Left forelimb (tissue), 1 donor: ENCODE measurements at regions not wholly inside any gene's neighbourhood (a gene's known extent, or its start where the extent isn't known, plus 50 kb on each side); places are given as distances from the start of the nearest gene placed in this dataset.

Source experiments
- DNase-seq: peaks from one replicate; pipeline ENCODE4 v3.0.0-alpha.2; 2018; ENCODE audit warnings: low spot score

DNA sequence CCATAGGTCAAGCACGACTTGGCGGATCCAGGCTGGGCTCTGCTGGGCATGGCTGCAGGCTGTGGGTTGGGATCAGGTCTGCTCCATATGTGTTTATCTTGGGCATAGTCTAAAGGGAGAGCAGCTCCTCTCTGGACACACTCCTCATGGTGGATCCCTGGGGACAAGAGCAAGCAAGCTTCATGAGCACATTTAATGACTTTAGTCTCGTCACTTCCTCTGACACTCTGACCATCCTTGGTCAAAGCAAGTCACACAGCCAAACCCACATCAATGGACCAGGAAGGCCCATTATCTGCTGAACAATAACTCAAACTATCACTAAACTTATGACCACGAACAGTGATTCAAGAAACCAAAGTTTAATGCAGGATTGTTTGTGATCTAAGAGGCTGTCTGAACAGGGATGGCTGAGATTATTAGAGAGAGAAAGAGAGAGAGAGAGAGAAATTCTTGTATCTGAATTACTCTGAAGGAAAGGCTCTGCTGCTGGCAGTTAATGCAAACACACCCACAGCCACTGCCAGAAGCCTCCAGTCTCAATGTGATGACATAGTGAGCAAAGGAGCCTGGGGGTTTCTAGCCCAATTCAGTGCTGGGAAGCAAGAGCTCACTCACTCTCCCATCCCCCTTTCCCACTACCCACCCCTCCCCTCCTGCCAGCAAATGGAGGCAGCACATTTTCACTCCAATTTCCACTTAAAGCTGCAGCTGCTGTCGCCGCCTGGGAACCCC is 490.2 kb upstream of the SULF2 start:
- DNase-seq = peak; percentile 70

GRCh38 chr20:48273843-48274242 is 488.6 kb upstream of the SULF2 start:
- peak; percentile 18 for DNase-seq

GRCh38 chr20:48270885-48271284 is 485.6 kb upstream of the SULF2 start:
- peak; percentile 42 for DNase-seq

DNA sequence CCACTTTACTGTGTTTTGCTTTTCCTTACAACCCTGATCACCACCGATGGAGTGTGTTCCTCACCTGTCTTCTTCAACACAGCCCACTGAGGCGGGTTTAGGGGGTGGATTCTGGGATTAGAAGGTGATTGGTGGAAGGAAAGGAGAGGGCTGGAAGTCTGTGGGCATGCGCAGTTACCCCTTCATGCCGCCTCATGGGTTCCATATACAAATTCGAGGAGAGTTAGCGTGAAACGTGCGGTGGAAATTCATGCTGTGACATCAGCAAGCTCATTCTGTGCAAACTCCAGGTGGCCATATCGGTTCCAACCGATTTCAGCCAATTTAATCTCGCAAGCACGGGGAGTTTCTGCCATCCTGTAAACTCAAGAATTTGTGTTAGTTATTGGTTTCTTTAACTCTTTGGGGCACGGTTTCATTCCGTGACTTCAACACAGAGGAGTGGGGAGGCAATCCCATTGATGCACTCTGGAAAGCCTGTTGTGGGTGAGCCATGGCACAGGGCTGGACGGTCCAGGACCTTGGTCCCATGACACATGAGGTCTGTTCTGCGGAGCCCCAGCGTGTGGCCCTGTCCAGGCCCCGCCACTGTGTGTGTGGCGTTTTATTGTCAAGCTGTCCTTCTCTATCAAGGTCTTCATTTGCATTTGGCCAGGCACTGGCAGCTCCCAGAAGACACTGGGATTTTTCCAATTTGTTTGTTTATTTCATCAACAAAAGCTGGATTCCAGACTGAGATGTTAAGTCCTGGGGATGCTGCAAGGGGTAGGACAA is 482.8 kb upstream of the SULF2 start:
- peak; percentile 20 for DNase-seq

DNA sequence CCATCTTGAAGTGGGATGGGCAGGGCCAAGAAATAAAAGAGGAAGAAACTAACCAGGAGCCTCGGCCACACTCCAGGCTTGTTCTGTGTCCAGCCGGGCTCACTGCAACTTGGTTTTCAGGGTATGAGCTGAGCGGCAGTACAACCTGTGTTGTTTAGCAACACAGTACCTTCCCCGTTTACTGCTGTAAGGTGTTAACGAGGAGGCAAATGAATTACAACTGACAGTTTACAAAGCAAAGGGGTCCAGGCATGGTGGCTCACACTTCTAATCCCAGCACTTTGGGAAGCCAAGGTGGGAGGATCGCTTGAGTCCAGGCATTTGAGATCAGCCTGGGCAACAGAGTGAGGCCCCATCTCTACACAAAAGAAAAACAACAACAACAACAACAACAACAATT is 481.3 kb upstream of the SULF2 start:
- peak; percentile 12 for DNase-seq

GRCh38 chr20:48265791-48266190 is 480.5 kb upstream of the SULF2 start:
- peak; percentile 28 for DNase-seq

- DNase-seq = peak; percentile 18
Measured at GRCh38 chr20:48262955-48263354, 477.7 kb upstream of the SULF2 start.

GRCh38 chr20:48262466-48262865 is 477.2 kb upstream of the SULF2 start:
- DNase-seq = peak; percentile 59

- DNase-seq = no peak
Measured at GRCh38 chr20:48261398-48261910, 476.2 kb upstream of the SULF2 start.

DNA sequence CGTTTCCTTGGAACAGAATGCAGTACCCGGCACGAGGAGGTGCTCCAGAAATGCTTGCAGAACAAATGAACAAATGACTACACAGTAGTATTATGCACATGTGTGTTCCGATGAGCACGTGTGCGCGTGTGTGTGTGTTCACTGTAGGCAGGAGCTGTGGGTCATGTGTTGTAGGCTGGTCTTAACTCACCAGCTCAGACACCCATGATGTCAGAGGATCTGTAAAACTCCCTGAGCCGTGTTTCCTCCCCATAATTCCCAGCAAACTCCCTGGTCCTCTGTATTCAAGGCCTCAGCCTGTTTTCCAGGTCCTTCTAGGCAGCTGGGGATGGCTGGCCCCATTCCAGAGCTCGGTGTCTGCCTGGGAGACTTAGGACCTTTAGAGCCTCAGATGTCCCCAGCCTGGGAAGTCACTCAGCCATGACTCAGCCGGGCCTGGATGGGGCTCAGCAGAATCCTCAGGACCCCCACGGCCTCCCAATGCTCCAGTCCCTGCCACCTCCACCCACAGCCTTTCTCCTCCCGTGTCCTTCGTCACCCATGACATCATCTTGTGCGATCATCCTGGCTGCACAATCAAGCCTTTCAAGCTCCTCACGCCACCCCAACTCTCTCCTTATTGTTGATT is 475.0 kb upstream of the SULF2 start:
- peak; percentile 72 for DNase-seq

GRCh38 chr20:48259456-48259855 is 474.2 kb upstream of the SULF2 start:
- DNase-seq = peak; percentile 26

DNA sequence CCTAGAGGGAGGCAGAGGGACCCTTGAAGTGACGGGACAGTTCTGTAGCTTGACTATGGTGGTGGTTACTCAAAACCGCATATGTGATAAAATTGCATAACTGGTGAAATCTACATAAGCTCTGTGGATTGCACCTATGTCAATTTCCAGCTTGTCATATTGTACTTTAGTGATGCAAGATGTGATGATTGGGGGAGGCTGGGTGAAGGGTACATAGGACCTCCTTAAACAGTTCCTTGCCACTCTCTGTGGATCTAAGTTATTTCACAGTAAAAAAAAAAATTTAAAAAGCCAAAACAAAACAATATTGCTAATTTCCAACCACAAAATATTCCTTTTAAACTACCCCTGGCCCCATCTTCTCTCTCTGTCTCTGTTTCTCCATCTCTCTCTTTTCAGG is 472.6 kb upstream of the SULF2 start:
- peak; percentile 1 for DNase-seq

DNA sequence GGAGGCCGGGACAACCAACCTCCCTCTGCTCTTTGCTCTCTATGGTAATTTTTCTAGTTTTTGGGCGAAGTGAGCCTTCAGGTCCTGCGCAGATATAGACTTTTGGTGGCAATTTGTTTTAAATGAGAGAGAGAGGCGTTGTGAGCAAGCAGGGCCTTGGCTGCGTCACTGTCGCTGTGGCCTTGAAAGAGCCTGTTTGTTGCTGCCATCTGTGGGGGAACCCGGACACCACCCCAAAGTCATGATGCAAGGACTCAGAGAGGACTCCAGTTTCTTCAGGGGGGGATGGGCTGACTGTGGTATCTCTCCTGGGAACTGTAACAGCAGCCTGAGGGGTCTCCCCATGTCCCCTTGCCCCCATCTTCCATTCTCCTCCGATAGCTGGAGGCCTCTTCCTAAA is 462.7 kb upstream of the SULF2 start:
- no peak for DNase-seq

DNA sequence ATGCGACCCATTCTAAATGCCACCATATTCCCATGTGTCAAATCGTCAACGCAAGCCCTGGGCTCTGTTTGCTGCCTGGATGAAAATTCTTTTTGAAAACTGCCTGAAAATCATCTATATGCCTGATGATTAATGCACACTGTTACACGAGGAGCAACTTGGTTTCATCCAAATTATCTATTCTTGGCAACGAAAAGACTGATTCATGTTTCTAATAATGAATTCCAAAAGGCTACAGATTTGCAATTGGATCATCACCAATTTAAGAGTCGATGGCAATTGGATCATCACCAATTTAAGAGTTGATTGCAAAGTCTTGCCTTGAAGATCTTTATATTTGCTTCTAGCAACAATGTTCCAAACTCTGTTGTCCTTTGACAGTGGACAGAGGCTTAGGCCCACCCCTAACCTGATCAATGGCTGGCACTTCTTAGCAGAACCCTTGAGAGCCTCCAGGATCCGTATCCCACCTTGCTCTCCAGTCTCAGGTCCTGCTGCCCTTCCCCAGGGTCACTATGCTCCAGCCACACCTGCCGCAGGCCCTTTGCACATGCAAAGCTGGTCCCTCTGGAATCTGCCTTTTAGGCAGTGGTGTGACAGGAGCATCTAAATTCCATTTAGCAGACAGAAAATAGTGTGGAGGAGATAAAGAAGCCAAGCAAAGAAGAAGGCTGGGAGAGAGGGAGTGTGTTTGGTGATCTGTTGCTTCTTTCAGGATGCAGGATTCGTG is 460.9 kb upstream of the SULF2 start:
- DNase-seq = no peak

DNA sequence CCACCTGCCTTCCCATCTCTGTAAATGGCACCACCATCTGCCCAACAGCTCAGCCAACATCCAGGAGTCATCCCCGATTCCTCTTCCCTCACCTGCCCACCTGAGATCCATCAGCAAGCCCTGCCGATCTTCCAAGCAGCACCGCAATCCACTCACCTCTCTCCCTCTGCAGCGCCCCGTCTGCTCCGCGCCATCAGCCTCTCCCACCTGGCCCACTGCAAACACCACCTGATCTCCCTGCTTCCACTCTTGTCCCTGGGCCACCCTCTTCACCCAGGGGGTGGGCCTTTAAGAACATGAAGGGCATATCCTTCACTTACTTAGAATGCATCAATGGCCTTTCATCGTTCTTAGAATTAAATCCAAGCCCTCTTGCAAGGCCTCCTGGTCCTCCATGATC is 457.3 kb upstream of the SULF2 start:
- DNase-seq = no peak

DNA sequence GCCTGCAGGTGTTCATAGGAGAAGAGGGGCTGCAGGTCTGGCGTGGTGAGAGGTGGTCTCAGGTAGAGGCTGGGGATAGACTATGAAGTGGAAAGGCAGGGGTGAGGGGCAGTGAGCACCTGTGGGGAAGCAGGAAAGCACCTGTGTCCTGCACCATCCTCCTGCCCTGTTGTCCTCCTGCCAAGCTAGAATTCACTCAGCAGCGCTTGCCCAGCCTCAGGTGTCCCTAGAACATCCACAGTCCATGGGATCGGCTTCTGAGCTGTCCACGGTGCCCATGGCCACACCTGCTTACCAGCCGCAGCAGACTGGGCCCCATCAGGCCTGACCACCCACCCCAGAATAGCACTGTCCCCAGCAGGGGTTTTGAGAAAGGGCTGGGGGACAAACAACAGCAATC is 456.2 kb upstream of the SULF2 start:
- DNase-seq = no peak

GRCh38 chr20:48238781-48239180 is 453.5 kb upstream of the SULF2 start:
- DNase-seq = no peak

DNA sequence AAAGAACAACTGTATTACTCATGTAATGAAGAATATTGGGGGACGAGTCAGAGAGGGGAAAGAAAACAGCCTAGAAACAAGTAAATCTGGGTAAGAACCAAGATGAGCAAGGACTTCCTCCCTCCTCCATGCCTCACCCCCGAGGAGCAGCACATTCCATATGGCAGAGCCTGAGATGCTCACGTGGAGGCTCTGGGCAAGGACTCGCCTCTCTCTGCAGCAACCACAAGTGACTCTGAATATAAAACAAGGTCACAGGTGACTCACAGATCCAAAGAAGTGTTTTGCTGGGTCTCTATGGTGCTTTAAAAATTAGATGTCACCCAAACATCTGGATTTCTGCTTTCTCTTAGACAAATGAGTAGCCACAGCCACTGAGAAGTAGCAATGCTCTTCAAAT is 453.0 kb upstream of the SULF2 start:
- DNase-seq = no peak

DNA sequence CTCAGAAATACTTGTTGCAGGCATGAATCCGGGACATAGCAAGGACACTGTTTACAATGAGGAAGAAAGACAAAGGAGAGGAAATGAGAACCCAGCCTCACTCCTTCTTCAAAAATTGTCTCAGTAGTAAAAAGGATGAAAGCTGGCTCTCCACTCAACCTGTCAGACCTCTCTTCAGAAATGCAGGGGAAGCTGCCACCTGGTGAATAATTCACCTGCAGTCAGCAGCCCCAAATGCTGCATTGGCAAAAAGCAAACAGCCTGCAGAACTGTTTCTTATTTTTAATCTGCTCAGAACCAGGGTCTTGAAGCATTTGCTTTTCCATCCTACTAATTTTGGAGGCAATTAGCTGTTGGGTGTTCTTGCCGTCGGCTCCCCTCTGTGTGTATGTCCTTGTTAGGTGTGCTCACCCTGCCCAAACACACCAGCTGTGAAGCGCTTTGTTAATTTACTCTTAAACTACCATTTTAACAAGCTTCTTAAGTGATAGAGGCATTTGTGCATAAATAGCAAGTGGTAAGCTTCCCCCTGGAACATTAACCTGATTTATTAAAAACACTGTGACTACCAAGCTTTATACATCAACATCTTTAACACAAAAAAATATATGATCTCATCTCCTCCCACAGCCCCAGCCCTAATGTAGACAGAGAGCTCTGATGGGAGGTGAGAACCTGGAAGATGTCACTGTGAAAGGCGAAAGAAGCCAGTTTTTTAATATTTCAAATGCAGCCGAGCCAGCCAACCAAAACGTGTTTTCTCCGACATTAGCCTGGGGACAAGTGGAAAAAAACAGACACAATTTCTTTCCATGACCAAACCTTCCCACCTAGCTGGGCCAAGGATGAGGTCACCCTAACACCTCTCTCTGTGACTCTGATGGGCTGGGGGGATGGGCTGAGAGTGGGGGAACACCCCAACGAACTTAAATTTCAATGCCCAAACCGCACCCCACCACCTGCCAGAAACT is 451.0 kb upstream of the SULF2 start:
- peak; percentile 72 for DNase-seq

- DNase-seq = no peak
Measured at GRCh38 chr20:48234951-48235350, 449.7 kb upstream of the SULF2 start.
